Urinary bladder (tissue), 3 donors: ENCODE measurements at regions not wholly inside any gene's neighbourhood (a gene's known extent, or its start where the extent isn't known, plus 50 kb on each side); places are given as distances from the start of the nearest gene placed in this dataset.

Experiments
- DNase-seq: peaks from one replicate; pipeline ENCODE4 v3.0.0-alpha.2; 2015; ENCODE audit errors: extremely low spot score
- H3K27ac ChIP-seq: one replicate; pipeline ENCODE4 v1.5.1; 2013; ENCODE audit warnings: low read depth, mild to moderate bottlenecking, moderate library complexity
- H3K36me3 ChIP-seq: one replicate; pipeline ENCODE4 v1.6.1; 2013; ENCODE audit warnings: mild to moderate bottlenecking, moderate library complexity; ENCODE audit not compliant: insufficient read depth
- H3K4me1 ChIP-seq: one replicate; pipeline ENCODE4 v1.6.1; 2013; ENCODE audit warnings: mild to moderate bottlenecking, moderate library complexity; ENCODE audit not compliant: insufficient read depth
- H3K4me3 ChIP-seq: one replicate; pipeline ENCODE4 v1.5.1; 2013; ENCODE audit warnings: low read depth, low read length
- whole genome bisulfite sequencing: extraction: QIAGEN DNeasy Blood & Tissue Kit; methylation state at CpG from one replicate; pipeline ENCODE4 v1.1.7; 2013; 5-methylcytosine and 5-hydroxymethylcytosine counted together
- donor health status: healthy with polysubstance abuse.
- donor health status: healthy.

DNA sequence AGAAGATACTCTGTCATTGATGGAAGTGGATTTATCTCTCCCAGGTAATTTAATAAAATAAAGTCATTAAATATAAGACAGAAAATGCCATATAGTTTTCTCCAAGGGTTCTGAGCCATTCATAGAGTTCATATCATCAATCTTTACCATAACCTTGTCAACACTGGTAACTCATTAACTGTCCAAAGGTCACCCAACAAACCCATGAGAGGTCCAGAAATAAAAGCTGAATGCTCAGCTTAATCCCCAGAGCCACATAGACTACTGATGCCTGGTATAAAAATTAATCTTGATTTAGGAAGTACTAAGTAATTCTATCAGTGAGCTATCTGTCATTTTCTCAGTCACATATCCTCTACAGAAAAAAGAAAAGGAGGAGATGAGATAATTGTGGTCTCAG, 903.0 kb upstream of the DDX18 start:
- Histone ChIP-seq H3K4me3 (no peak overlapping the region), H3K27ac (no peak overlapping the region), H3K4me1 (no peaks in the 10 kb centered on the region), H3K36me3 (no peaks in the 10 kb centered on the region)
- no peak for DNase-seq

DNA sequence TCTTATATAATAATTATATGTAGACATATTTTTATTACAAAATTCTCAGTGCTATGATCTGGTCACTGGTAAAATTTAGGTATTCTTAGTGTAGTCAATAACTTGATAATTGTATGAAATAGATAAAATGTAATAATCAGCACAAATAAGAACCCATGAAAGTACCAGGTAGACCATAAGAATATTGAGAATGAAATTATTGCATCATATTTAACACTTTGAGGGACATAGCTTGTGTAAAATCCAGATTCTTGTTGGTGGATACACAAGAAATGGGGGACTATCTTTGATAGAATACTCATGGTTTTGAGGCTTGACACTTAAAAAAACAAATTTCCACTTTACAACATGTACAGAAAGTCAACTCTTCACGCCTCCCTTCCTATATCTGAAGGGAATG, 898.8 kb upstream of the DDX18 start:
- Histone ChIP-seq H3K27ac (no peak overlapping the region), H3K4me3 (no peak overlapping the region), H3K4me1 (no peaks in the 10 kb centered on the region), H3K36me3 (no peaks in the 10 kb centered on the region)
- no peak for DNase-seq
- 87% methylated on average over 1 of the region's 1 CpG for WGBS

DNA sequence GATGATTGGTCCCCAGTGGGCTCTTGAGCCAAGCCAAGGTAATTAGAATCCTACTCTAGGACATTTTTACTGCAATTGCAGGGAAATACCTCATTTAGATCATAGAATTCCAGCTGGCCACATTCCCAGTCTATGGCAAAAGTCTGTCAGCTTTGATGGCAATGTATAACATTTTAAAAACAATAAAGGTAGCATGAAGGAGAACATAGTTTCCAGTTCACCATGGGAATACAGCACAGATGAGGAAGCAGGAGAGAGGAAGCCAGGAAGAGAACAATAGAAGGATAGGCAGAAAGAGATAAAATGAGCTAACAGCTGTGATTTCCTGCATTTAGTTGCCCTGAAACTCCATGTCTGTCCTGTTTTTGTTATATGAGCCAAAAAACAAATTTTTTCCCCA, 897.3 kb upstream of the DDX18 start:
- Histone ChIP-seq H3K4me1 (no peaks in the 10 kb centered on the region), H3K27ac (no peak overlapping the region), H3K4me3 (no peak overlapping the region), H3K36me3 (no peaks in the 10 kb centered on the region)
- DNase-seq, result peak; percentile 4

DNA sequence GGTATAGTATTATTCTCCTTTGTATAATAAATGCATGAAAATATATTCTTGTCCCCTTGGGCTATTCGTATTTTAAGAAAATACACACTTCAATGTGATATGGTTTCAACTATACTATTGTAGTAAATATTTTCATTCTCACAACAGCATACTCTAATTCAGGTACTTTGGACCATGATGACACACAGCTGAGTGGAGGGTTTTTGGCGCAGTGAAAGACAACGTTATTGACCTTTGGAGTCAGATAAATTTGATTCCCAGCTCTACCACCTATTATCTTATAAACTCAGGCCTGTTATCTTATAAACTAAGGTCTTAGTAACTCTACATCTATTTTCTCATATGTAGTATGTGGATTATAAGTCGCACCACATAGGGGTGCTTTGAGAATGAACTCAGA, 895.9 kb upstream of the DDX18 start:
- Histone ChIP-seq H3K4me3 (no peak overlapping the region), H3K4me1 (no peaks in the 10 kb centered on the region), H3K27ac (no peak overlapping the region), H3K36me3 (no peaks in the 10 kb centered on the region)
- 80% methylated on average over 4 of the region's 4 CpGs for WGBS
- DNase-seq, result no peak

DNA sequence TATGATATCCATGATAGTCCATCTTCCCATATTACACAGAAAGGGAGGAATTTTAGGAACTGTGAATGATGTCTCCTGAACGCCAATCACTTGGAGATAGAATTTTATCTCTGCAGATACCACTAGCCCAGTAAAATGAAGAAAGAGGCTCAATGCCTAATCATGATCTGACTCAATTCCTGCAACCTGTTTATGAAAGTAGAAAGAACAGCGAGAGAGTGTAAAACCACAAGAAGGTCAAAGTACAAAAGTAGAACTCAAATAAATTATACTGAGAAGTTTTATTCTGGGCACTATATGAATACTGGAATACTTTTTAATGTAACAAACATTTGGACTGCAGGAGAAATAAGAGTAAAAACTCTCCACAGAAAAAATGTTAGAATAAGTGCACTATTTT, 892.1 kb upstream of the DDX18 start:
- WGBS, result 54% methylated on average over 2 of the region's 2 CpGs
- Histone ChIP-seq H3K27ac (no peak overlapping the region), H3K4me3 (no peak overlapping the region), H3K36me3 (no peaks in the 10 kb centered on the region), H3K4me1 (no peaks in the 10 kb centered on the region)
- DNase-seq, result no peak

DNA sequence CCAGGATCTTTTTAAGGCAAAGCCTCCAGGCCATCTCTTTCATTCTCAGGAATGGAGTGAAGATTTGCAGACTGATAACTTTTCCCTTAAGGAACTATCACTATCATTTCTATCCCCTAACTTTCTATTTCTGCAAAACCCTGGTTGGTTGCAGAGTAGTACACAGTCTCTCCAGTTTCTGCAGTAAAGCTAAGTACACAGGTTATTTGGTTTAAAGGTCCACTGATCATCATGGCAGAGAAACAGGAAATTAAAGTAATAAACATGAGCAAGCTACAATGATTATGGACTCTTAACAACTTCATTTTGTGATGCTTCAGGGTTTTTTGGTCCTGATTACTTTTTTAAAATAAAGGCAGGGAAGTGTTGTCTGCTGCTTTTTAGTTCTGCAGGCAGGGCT, 890.0 kb upstream of the DDX18 start:
- no peak overlapping the region for H3K4me3 ChIP-seq
- no peaks in the 10 kb centered on the region for H3K4me1 ChIP-seq
- DNase-seq, result no peak
- no peak overlapping the region for H3K27ac ChIP-seq
- no peaks in the 10 kb centered on the region for H3K36me3 ChIP-seq

DNA sequence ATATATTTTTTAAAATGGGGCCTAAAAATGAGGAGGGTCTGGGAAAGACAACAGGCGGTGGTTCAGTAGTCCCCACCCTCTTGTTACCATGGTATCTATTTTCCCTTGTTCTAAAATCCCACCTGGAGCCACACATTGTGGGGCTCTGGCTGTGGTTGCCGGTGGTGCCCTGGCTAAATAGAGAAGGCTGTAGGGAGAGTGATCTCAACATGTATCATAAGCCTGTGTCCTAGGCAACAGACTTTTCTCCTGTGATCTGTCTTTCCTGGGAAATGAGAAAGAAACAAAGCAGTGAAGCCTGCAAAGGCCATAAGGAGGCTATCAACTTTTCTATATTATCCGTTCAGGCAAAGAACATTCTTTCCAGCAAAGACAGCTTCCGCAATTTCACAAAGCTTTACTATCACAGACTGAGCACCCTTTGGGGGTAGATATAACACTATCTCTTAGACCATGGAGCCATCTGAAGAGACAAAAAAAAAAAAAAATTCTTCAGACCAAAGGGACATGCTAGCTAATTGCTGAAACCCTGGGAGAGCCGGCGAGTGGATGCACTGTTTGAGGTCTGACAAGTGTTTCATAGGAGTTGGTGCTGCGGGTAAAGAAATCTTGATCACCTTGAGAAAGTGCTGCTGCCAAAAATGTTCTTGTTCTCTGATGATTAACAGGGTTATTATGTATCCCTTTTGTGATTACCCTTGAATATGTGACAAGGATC, 879.2 kb upstream of the DDX18 start:
- Histone ChIP-seq H3K27ac (no peak overlapping the region), H3K4me1 (no peaks in the 10 kb centered on the region), H3K36me3 (no peaks in the 10 kb centered on the region), H3K4me3 (no peak overlapping the region)
- DNase-seq, result no peak
- 76% methylated on average over 7 of the region's 7 CpGs for WGBS

DNA sequence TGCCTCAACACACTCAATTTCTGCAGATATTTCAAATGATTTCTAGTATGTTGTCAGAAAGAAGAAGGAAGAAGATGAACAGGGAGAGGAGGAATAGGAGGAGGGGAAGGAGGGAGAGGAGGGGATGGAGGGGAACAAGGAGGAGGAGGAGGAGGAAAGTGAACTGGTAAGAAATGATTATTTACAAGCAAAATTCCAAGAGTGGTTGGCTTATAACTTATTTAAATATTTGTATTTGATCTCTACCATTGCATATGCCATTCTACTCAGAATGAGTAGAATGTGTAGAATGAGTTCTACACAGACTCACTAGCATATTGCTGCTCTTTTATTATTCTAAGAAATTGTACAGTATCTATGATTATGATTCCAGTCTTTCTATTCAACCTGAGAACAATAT, 866.2 kb upstream of the DDX18 start:
- Histone ChIP-seq H3K4me1 (no peaks in the 10 kb centered on the region), H3K36me3 (no peaks in the 10 kb centered on the region), H3K27ac (no peak overlapping the region), H3K4me3 (no peak overlapping the region)
- no peak for DNase-seq

DNA sequence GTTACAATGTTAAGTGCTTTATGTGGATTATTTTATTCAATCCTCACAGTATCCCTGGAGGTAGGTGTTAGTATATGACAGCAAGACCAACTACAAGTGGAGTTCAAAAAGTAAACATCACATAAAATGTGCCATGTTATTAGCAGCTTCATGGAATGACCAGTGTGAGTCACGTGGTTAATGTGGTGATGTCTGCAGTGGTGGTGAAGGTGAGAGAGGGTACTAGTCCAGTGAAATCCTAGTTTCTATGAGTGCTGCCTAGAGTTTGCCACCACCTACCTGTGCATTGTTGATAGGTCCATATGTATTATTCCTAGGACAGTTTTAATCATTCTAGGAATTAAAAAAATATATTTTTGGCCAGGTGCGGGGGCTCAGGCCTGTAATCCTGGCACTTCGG, 865.2 kb upstream of the DDX18 start:
- no peak overlapping the region for H3K27ac ChIP-seq
- no peak for DNase-seq
- no peaks in the 10 kb centered on the region for H3K36me3 ChIP-seq
- no peaks in the 10 kb centered on the region for H3K4me1 ChIP-seq
- H3K4me3 ChIP-seq, result no peak overlapping the region
- 87% methylated on average over 3 of the region's 3 CpGs for WGBS

DNA sequence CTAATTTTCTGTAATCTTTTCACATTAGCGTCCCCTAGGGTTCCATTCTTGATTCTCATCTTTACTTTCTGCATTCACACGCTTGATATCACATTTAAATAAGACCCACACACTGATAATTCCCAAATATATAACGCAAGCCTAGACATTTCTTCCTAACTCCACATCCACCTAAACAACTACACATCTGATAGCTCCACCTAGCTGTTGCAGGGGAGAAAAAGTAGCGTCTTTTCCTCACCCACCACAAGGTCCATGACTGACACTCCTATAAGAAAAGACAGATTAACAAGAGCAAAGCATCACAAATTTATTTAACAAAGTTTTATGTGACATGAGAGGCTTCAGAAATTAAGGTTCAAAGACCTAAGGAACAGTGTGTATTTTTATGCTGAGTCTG, 862.2 kb upstream of the DDX18 start:
- Histone ChIP-seq H3K36me3 (no peaks in the 10 kb centered on the region), H3K4me1 (no peaks in the 10 kb centered on the region), H3K4me3 (no peak overlapping the region), H3K27ac (no peak overlapping the region)
- DNase-seq, result no peak
- WGBS, result 35% methylated on average over 4 of the region's 4 CpGs

DNA sequence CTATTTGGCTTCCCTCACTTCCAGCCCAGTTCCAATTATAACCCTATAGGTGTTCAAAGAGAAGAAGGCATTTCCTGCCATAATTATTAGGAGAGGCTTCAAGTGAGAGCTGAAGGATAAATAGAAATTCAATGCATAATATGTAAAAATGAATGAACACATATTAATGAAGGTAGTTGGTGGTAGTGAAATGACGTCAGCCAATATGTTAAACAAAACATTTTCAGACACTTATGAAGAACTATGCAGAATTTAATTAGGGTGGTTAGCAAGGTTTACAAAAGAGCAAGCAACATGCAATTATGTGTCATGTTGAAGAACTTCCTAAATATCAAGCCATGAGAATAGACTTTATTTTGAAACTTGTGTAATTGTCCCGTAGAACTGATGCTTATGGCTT, 858.8 kb upstream of the DDX18 start:
- Histone ChIP-seq H3K4me3 (no peak overlapping the region), H3K4me1 (no peaks in the 10 kb centered on the region), H3K36me3 (no peaks in the 10 kb centered on the region), H3K27ac (no peak overlapping the region)
- no peak for DNase-seq
- WGBS, result 67% methylated on average over 2 of the region's 2 CpGs

DNA sequence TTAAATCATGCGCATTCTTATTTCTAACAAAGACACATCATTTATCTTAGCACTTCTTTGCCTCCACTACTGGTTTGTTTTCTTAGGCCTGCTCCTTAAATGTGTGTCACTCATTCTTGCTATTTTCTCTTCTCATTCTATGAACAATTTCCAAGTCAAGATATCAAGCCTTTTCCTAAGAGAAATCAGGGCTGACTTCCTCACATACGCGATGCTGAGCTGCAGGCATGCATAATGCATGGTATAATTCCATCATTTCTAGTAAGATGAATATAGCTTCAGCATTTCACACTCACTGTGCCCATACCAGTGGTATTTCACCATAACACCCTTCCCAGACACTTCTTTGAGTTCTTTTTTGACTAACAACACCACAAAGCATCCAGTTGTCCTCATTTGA, 838.9 kb upstream of the DDX18 start:
- 95% methylated on average over 3 of the region's 3 CpGs for WGBS
- DNase-seq, result no peak
- H3K36me3 ChIP-seq, result no peaks in the 10 kb centered on the region
- H3K27ac ChIP-seq, result no peak overlapping the region
- H3K4me1 ChIP-seq, result no peaks in the 10 kb centered on the region
- no peak overlapping the region for H3K4me3 ChIP-seq

DNA sequence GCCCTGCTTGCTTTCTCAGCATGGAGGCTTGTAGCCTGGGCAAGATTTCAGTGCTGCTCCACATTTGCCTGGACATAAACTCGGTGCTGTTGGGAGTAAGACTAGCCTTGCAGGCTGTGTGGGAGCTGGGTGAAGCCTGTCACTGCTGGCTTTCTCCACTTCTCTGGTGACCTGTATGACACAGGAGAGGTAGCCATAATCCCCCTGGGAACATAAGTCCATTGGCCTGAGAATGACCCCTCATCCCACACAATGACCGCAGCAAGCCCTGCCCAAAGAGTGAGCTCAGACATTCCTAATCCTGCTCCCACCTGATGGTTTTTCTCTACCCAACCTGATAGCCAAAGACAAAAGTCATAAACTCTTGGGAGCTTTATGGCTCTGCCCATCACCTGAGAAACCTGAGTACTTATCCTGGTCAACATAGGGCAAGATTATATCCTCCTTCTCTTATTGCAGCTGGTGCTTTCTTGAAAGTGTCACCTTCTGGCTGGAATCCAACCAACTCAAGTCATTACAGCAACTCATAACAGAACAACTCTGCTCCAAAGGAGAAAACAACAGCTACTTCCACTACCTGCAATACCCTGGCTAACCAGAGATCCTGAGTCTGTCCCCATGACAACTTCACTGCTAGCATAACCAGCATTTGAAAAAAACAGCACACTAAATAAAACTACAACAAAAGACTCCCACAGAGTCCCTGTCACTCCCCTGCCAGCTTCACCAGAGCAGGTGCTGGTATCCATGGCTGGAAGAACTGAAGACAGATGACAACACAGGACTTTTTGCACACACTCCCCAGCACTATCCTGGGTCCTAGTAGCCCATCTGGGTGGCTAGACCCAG, 834.4 kb upstream of the DDX18 start:
- DNase-seq, result no peak
- no peaks in the 10 kb centered on the region for H3K36me3 ChIP-seq
- 87% methylated on average over 2 of the region's 2 CpGs for WGBS
- H3K4me3 ChIP-seq, result no peak overlapping the region
- H3K27ac ChIP-seq, result no peak overlapping the region
- no peaks in the 10 kb centered on the region for H3K4me1 ChIP-seq

DNA sequence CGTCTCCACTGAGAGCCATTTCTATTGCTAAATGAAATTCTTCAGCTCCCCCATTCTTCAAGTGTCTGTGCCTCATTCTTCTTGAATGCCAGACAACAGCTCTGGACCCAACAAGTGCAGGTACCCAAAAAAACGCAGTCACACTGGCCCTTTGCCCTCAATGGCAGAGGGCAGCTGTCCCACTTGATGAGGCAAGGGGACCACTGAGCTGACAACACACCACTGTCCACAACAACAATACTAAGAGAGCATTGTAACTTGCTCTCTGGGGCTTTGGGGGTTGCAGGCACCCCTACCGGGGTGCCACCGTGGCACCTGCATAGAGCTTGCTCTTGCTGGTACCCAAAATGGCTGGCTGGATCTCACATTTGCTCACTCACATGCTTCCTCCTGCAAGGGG, 827.0 kb upstream of the DDX18 start:
- H3K4me1 ChIP-seq, result no peaks in the 10 kb centered on the region
- WGBS, result 86% methylated on average over 4 of the region's 4 CpGs
- no peak overlapping the region for H3K27ac ChIP-seq
- H3K36me3 ChIP-seq, result no peaks in the 10 kb centered on the region
- no peak overlapping the region for H3K4me3 ChIP-seq
- no peak for DNase-seq
